ENCODE measurements at regions not wholly inside any gene's neighbourhood (a gene's known extent, or its start where the extent isn't known, plus 50 kb on each side); places are given as distances from the start of the nearest gene placed in this dataset.

GRCh38 chr21:41029571-41029970 lies 138.4 kb upstream of the BACE2 start:
- peaks cover 0 to 4% of the 10 kb centered on the region in 2 experiments; a peak in 3 of 5 replicates for H3K9me3 Mint-ChIP-seq
- no peak overlapping the region for H3T11ph ChIP-seq (ENCODE audit: low read length)
- H3K27me3 Mint-ChIP-seq (ENCODE audit: low read depth) = no peaks in the 10 kb centered on the region; the same call in 1 of the 2 replicates
- H3K4ac ChIP-seq (ENCODE audit: low read depth, low read length) = no peak overlapping the region
- no peak overlapping the region for H3K23ac ChIP-seq (ENCODE audit: insufficient read length, low read depth, low read length)
- H3K56ac ChIP-seq (ENCODE audit: insufficient read length, low read depth, low read length) = no peak overlapping the region
- H3K79me2 ChIP-seq (ENCODE audit: insufficient read depth, low read length) = no peaks in the 10 kb centered on the region
- H3K9ac ChIP-seq (ENCODE audit: extremely low read depth, insufficient read length, low read length) = no peak overlapping the region
- no CpG with 5 or more reads among the region's 3 CpGs for WGBS (ENCODE audit: extremely low coverage, insufficient read length, low lambda C conversion rate)
- no peak overlapping the region for H2AFZ ChIP-seq (ENCODE audit: low read length)
- no peaks in the 10 kb centered on the region for H3K4me1 ChIP-seq (ENCODE audit: insufficient read depth, low read length)
- H3K27ac Mint-ChIP-seq = no peak overlapping the region
- H3K23me2 ChIP-seq (ENCODE audit: insufficient read length, low read depth, low read length, poor library complexity, severe bottlenecking) = no peaks in the 10 kb centered on the region
- no peak overlapping the region for H3K18ac ChIP-seq (ENCODE audit: insufficient read length, low read depth, low read length)
- H2AK5ac ChIP-seq (ENCODE audit: insufficient read length, low read length) = no peak overlapping the region
- H3K4me1 Mint-ChIP-seq = no peaks in the 10 kb centered on the region; a peak in 1 of 4 replicates
- H4K8ac ChIP-seq (replicated peaks; ENCODE audit: insufficient read length, low read depth, low read length) = no peak overlapping the region
- no peaks in the 10 kb centered on the region for H3K27me3 ChIP-seq (ENCODE audit: insufficient read depth, low read length)
- H2BK15ac ChIP-seq (ENCODE audit: low read depth, low read length) = no peak overlapping the region
- no peak overlapping the region for H3K4me2 ChIP-seq (ENCODE audit: insufficient read depth, insufficient read length, low read length)
- no peak overlapping the region for H3K4me3 Mint-ChIP-seq
- no peak overlapping the region for H3K27ac ChIP-seq (ENCODE audit: insufficient read length, low read depth, low read length)
- no peaks in the 10 kb centered on the region for H4K20me1 ChIP-seq (ENCODE audit: control insufficient read depth, insufficient read depth, insufficient read length)
- H3K36me3 Mint-ChIP-seq (ENCODE audit: insufficient read depth in 1 of 3, low read depth in 3 of 3) = no peaks in the 10 kb centered on the region; a peak in 1 of 7 replicates
- H4K5ac ChIP-seq (ENCODE audit: insufficient read length, low read depth, low read length) = no peak overlapping the region
- H2BK5ac ChIP-seq (ENCODE audit: insufficient read length, low read length) = no peak overlapping the region
- DNase-seq = no peak
- no peaks in the 10 kb centered on the region for H3K9me3 ChIP-seq (ENCODE audit: control insufficient read depth, low read depth, low read length)
- H4K91ac ChIP-seq (ENCODE audit: insufficient read length, low read depth, low read length) = no peak overlapping the region
- no peaks in the 10 kb centered on the region for H3K79me1 ChIP-seq (ENCODE audit: insufficient read depth, low read depth, low read length, poor library complexity, severe bottlenecking)
- no peak for TF ChIP-seq CTCF (conservative IDR thresholded peaks at IDR 0.05)
- H3K14ac ChIP-seq (ENCODE audit: insufficient read depth, low read length) = no peak overlapping the region
- H2BK20ac ChIP-seq (ENCODE audit: low read depth, low read length, poor library complexity, severe bottlenecking) = no peak overlapping the region
- no peak overlapping the region for H2BK12ac ChIP-seq (ENCODE audit: insufficient read length, low read depth, low read length)
- no peak overlapping the region for H2BK120ac ChIP-seq (ENCODE audit: low read depth, low read length, poor library complexity, severe bottlenecking)

Measured in H9 (cell line).